Stimulated activated CD4-positive, alpha-beta T cell treated with anti-CD3 and anti-CD28 coated beads, Interleukin-1b, Interleukin-23, amount 100 ng/mL, for 4 hours (primary cell): ENCODE measurements at regions not wholly inside any gene's neighbourhood (a gene's known extent, or its start where the extent isn't known, plus 50 kb on each side); places are given as distances from the start of the nearest gene placed in this dataset.
"Not testable (repeated sequence)": the region's sequence is repeated elsewhere in the genome, so short reads cannot be mapped to it uniquely, and the experiment has no call there.

Experiments used
- DNase-seq, 2 donors: peaks; one replicate each; pipeline ENCODE4 v3.0.0-alpha.2; 2020; ENCODE audit warnings: low read depth in 2 of 2

GRCh38 chr2:239727776-239728600 lies 297.2 kb downstream of the NDUFA10 start:
- DNase-seq, result no peak

GRCh38 chr2:239727182-239727775 lies 297.9 kb downstream of the NDUFA10 start:
- no peak for DNase-seq

DNA sequence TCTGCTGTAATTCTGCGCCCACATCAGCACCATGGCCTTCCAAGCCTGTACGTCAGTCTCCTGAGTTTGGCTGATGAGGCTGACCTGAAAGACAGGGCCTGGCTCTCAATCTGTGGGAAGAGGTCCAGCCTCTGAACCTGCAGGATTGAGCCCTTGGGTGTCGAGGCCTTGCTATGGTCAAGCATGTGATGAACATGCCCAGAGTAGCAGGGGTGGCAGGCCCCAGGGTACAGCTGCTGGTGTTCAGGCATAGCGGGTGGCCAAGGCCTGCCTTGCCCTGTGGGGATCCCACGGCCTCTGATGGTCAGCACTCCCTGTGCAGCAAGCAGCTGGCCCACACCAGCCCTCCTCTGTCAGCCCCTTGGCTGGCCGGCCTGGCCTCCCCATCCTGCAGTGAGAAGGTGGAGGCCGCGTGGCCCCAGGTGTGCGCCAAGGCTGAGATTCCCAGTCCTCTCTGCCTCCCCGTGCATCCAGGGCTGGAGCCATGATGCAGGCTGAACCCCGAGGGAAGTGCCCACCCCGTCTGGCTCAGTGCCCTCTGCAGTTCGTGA lies 298.4 kb downstream of the NDUFA10 start:
- DNase-seq, result no peak

GRCh38 chr2:239726091-239726591 lies 299.0 kb downstream of the NDUFA10 start:
- no peak for DNase-seq

DNA sequence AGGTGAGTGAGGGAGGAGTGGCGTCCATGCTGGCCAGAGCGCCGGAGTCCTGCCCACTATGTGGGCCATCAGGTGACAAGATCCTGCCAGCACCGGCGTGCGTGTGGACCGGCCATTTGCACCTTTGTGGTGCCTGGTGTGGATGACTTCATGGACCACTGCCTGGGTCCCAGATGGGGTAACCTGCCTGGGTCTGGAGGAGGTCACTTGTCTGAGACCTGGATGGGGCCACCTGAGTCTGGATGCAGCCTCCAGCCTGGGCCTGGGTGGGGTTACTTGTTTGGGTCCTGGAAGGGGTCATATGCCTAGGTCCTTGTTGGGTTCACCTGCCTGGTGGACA lies 299.6 kb downstream of the NDUFA10 start:
- no peak for DNase-seq

DNA sequence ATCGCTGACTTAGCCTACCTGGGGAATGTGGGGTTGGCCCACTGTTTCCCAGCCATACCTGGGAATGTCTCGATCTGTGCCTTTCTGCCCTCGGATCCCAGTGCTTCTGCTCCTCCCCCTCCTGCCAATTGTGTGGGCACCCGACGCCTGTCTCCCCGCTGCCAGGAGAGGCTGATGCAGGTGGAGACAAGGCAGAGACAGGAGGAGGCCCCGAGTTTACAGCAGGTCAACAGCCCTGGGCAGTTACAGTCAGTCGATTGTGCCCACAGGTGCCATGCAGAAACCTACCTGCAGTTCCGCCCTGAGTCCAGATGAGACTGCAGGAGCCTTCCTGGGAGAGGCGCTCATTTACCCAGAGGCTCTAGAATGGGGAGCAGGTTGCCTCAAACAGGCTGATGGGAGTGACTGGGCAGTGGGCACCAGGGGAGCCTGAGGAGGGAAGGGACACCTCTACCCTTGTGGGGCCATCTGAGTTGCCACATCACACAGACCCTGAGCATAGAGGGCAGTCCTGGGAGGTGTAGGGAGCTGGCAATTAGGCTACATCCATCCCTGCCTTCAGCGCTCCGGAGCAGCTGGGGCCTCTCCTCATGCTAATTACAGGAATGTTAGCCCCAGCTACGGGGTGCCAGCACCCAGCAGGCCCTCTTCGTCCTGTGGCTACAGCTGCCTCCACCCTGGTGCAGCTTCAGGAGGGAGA lies 300.1 kb downstream of the NDUFA10 start:
- no peak for DNase-seq

GRCh38 chr2:239724194-239724849 lies 300.8 kb downstream of the NDUFA10 start:
- no peak for DNase-seq

GRCh38 chr2:239723486-239724193 lies 301.5 kb downstream of the NDUFA10 start:
- DNase-seq, result no peak

GRCh38 chr2:239722760-239723470 lies 302.2 kb downstream of the NDUFA10 start:
- DNase-seq, result no peak

DNA sequence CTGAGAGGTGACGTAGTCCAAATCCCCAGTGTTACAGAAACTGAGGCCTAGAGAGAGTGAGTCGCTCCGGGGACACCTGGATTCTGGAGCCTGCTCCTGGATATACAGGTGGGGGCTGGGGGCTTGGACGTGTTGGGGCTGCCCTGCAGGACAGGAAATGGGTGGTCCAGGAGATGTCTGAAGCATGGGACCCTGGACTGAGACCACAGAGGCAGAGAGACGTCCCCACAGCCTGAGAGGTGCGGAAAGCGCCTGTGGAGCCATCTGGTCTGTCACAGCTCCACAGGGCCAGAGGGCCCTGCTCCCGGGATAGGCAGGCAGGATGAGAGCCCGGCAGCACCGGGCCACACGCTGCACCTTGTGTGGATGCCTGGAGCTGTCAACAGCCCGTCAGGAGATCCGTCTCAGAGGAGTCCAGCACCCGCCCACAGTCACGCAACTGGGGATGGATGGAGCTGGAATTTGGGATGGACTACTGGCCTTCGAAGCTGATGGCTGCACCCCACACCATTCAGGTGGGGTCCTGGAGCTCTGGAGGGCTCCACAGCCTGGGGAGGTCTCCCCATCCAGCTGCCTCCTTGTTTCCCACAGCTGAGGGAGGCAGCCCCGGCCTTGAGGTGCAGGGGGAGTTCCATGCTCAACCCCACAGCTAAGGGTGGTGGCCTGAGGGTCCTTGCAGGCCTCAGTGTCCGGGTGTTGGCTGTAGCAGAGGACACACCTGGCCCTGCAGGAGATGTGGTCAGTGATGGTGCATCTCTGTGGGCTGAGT lies 303.0 kb downstream of the NDUFA10 start:
- DNase-seq, result no peak

DNA sequence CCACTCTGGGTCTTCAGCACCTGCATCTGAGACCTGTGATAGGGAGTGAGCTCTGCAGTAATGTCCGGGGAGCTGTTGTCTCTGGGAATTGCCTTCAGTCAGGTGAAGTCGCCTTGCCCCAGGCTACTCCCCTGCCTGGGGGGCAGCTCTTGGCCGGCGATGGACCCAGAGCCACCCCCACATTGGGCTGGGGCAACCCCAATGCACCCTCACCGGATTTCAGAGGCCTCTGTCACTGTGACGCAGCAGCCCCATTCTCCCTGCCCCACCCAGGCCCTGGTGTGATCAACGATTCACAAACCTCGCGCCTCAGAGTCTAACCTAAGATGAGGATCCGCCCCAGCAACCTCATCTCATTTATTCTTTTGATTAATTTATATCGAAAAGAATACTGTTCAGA lies 303.6 kb downstream of the NDUFA10 start:
- DNase-seq, result no peak

- no peak for DNase-seq
Observed at GRCh38 chr2:239720361-239721360, 304.5 kb downstream of the NDUFA10 start.

DNA sequence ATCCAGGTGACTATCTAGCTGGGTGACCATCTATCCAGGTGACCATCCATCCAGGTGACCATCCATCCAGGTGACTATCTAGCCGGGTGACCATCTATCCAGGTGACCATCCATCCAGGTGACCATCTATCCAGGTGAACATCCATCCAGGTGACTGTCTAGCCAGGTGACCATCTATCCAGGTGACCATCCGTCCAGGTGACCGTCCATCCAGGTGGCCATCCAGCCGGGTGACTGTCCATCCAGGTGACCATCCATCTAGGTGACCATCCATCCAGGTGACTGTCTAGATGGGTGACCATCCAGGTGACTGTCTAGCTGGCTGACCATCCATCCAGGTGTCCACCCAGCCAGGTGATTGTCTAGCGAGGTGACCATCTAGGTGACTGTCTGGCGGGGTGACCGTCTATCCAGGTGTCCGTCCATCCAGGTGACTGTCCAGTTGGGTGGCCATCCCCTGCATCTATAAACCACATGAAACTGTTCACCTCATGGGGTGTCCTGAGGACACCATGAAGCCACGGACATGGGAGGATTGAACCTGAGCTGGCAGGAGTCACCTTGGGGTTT lies 305.3 kb downstream of the NDUFA10 start:
- DNase-seq, result no peak

- not testable (repeated sequence) for DNase-seq
Observed at GRCh38 chr2:239718991-239719390, 306.2 kb downstream of the NDUFA10 start.

DNA sequence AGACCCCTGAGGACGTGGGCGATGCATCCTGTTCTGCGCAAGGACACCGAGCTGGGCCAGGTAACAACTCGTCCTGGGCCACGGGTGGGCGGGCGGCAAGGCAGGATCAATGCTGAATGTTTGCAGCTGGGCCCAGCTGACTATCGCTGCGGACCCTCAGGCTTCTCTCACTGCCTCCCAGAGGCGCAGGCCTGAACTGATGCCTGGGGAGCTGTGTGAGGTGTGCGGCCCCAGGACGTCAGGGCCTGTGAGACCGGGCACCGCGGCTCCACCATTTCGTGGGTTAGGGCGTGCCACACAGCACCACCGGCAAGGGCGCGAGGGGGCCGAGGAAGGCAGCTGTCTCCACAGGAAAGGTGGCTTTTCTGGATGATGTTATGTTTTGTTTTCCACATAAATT lies 307.4 kb downstream of the NDUFA10 start:
- no peak for DNase-seq

DNA sequence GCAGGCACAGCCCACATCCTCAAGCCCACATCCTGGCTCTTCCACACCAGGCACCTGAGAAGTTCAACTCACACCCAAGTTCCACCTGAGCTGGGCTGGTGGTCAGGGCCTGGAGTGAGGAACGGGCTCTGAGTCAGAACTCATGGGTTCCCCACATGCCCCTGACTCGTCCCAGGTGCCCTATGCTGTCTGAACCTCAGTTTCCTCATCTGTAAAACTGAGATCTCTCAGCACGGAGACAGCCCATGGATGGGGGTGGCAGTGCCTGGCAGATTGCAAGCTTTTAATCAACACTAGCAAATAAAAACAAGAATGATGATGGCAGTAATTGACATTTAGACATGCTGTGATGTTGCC lies 307.8 kb downstream of the NDUFA10 start:
- DNase-seq, result no peak

- DNase-seq, result no peak
Observed at GRCh38 chr2:239716536-239717318, 308.4 kb downstream of the NDUFA10 start.

- DNase-seq, result no peak
Observed at GRCh38 chr2:239716009-239716408, 309.1 kb downstream of the NDUFA10 start.
